ENCODE measurements at regions not wholly inside any gene's neighbourhood (a gene's known extent, or its start where the extent isn't known, plus 50 kb on each side); places are given as distances from the start of the nearest gene placed in this dataset.
"Not testable (repeated sequence)": the region's sequence is repeated elsewhere in the genome, so short reads cannot be mapped to it uniquely, and the experiment has no call there.

DNA sequence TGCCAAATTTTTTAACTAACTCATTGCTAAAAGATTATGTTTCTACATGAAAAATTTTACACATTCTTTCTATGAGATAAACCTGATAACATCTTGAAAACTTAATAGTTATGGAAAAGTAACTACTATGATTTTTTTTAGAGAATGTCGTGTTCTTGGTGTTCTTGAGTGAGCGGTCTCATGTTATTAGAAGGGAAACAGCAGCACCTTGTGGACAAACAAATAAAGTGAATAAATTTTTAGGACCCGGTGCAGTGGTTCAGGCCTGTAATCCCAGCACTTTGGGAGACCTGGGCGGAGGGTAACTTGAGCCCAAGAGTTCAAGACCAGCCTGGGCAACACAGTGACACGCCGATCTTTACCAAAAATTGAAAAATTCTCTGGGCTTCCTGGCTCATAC lies 166.0 kb downstream of the FOXD4L6 start:
- H3K4me3 Mint-ChIP-seq, ATAC-seq, H3K27ac Mint-ChIP-seq: not testable (repeated sequence)

DNA sequence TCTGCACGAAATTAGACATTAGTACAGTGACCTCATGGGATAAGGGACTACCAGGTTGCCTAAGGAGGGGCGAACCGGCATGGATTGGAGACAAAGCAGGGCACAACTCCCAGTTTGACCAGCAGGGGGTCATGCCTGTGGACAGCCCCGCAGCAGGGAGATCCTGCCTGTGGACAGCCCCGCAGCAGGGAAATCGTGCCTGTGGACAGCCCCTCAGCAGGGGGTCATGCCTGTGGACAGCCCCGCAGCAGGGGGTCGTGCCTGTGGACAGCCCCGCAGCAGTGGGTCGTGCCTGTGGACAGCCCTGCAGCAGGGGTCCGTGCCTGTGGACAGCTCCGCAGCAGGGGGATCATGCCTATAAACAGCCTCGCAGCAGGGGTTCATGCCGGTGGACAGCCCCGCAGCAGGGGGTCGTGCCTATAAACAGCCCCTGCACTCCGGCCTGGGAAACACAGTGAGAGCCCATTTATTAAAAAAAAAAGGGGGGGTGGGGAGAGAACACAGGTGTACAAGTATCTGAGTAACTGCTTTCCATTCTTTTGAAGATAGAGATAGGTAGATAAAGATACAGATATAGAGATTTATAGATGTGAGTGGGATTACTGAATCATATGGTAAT lies 176.5 kb downstream of the FOXD4L6 start:
- not testable (repeated sequence) for H2AFZ ChIP-seq; H3F3A ChIP-seq (replicated peaks; ENCODE audit: low read depth); H3K27ac Mint-ChIP-seq; H3K4me3 Mint-ChIP-seq; H3K9me2 ChIP-seq (ENCODE audit: insufficient read depth); H3K36me3 ChIP-seq (ENCODE audit: insufficient read depth); H3K4me1 Mint-ChIP-seq; ATAC-seq; H3K79me2 ChIP-seq (replicated peaks; ENCODE audit: insufficient read depth); H3K4me1 ChIP-seq (ENCODE audit: insufficient read depth); H3K27ac ChIP-seq (ENCODE audit: low read depth); H3K4me3 ChIP-seq; H3K4me2 ChIP-seq; H4K20me1 ChIP-seq (replicated peaks; ENCODE audit: insufficient read depth)
- DNase-seq (ENCODE audit: low spot score): peak; percentile 11
- H3K27me3 ChIP-seq (ENCODE audit: insufficient read depth): peaks cover 85% of the 10 kb centered on the region
- Mint-ChIP-seq H3K9me3 (peaks cover 56% of the 10 kb centered on the region), H3K36me3 (ENCODE audit: low read depth) (peaks cover 16% of the 10 kb centered on the region; the same call in 2 of the 3 replicates), H3K27me3 (ENCODE audit: insufficient read depth, low read depth, poor library complexity) (peaks cover 48% of the 10 kb centered on the region)
- TF ChIP-seq, protein P1, sequence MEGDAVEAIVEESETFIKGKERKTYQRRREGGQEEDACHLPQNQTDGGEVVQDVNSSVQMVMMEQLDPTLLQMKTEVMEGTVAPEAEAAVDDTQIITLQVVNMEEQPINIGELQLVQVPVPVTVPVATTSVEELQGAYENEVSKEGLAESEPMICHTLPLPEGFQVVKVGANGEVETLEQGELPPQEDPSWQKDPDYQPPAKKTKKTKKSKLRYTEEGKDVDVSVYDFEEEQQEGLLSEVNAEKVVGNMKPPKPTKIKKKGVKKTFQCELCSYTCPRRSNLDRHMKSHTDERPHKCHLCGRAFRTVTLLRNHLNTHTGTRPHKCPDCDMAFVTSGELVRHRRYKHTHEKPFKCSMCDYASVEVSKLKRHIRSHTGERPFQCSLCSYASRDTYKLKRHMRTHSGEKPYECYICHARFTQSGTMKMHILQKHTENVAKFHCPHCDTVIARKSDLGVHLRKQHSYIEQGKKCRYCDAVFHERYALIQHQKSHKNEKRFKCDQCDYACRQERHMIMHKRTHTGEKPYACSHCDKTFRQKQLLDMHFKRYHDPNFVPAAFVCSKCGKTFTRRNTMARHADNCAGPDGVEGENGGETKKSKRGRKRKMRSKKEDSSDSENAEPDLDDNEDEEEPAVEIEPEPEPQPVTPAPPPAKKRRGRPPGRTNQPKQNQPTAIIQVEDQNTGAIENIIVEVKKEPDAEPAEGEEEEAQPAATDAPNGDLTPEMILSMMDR (conservative IDR thresholded peaks at IDR 0.05; ENCODE audit: low read depth in 2 of 2): peak in 1 of 2 experiments; percentile 39; a peak in 2 of 4 replicates

More for the DNA sequence above, 166.0 kb downstream of the FOXD4L6 start:
- not testable (repeated sequence) for H3K4me1 ChIP-seq (ENCODE audit: insufficient read depth); H3K36me3 Mint-ChIP-seq (ENCODE audit: low read depth); H3K36me3 ChIP-seq (ENCODE audit: insufficient read depth); H3K27ac ChIP-seq (ENCODE audit: low read depth); H2AFZ ChIP-seq; H3K79me2 ChIP-seq (replicated peaks; ENCODE audit: insufficient read depth); H3K4me2 ChIP-seq; DNase-seq (ENCODE audit: low spot score); H4K20me1 ChIP-seq (replicated peaks; ENCODE audit: insufficient read depth); H3K9me2 ChIP-seq (ENCODE audit: insufficient read depth); H3K4me1 Mint-ChIP-seq; H3F3A ChIP-seq (replicated peaks; ENCODE audit: low read depth); H3K4me3 ChIP-seq
- H3K27me3 Mint-ChIP-seq (ENCODE audit: insufficient read depth, low read depth, poor library complexity): peaks cover 22% of the 10 kb centered on the region
- TF ChIP-seq, protein P1 (conservative IDR thresholded peaks at IDR 0.05; ENCODE audit: low read depth in 2 of 2): peak in 1 of 2 experiments; percentile 32; a peak in 3 of 4 replicates
- peaks cover 11% of the 10 kb centered on the region; the same call in 2 of the 3 replicates for H3K9me3 Mint-ChIP-seq
- peaks cover 84% of the 10 kb centered on the region for H3K27me3 ChIP-seq (ENCODE audit: insufficient read depth)

DNA sequence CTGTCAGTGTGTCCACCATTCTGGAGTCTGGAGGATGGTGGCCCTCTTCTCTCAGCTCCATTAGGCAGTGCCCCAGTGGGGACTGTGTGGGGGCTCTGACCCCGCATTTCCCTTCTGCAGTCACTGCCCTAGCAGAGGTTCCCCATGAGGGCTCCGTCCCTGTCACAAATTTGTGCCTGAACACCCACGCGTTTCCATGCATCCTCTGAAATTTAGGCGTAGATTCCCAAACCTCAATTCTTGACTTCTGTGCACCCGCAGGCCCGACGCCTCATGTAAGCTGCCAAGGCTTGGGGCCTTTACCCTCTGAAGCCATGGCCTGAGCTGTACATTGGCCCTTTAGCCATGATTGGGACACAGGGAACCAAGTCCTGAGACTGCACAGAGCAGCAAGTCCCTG lies 182.3 kb downstream of the FOXD4L6 start:
- H3K4me1 ChIP-seq (ENCODE audit: insufficient read depth); H3F3A ChIP-seq (replicated peaks; ENCODE audit: low read depth); ATAC-seq; H2AFZ ChIP-seq; DNase-seq (ENCODE audit: low spot score); H4K20me1 ChIP-seq (replicated peaks; ENCODE audit: insufficient read depth); H3K27ac ChIP-seq (ENCODE audit: low read depth); H3K9me2 ChIP-seq (ENCODE audit: insufficient read depth); H3K4me1 Mint-ChIP-seq; H3K4me3 Mint-ChIP-seq; H3K27ac Mint-ChIP-seq; H3K4me3 ChIP-seq; H3K79me2 ChIP-seq (replicated peaks; ENCODE audit: insufficient read depth); H3K36me3 ChIP-seq (ENCODE audit: insufficient read depth); H3K4me2 ChIP-seq: not testable (repeated sequence)
- H3K27me3 ChIP-seq (ENCODE audit: insufficient read depth): peaks cover 96% of the 10 kb centered on the region
- Mint-ChIP-seq H3K27me3 (ENCODE audit: insufficient read depth, low read depth, poor library complexity) (peaks cover 47% of the 10 kb centered on the region), H3K36me3 (ENCODE audit: low read depth) (peaks cover 11% of the 10 kb centered on the region; the same call in 2 of the 3 replicates), H3K9me3 (peaks cover 56% of the 10 kb centered on the region)

DNA sequence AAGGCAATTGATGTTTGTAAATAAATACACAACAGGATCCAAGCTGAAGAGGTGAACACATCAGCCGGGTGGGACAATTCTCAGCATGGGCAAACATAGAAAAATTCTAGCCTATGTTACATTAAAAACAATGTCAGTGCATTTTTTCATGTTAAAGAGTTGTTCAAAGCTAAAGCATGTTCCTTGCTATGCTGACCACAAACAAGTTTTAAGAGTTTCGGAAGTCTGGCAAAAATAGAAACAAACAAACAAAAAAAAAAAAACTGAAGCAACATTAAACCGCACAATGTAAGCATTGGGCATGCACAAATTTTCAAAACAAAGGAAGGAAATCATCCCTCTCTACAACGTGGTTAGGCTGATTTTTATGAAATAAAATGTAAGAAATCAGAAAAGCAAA lies 185.8 kb downstream of the FOXD4L6 start:
- H3K27ac Mint-ChIP-seq; H2AFZ ChIP-seq; H3K4me3 ChIP-seq; H3K36me3 Mint-ChIP-seq (ENCODE audit: low read depth); H3K4me1 Mint-ChIP-seq; H3K4me2 ChIP-seq; H3K4me1 ChIP-seq (ENCODE audit: insufficient read depth); H3K4me3 Mint-ChIP-seq; H3K79me2 ChIP-seq (replicated peaks; ENCODE audit: insufficient read depth); DNase-seq (ENCODE audit: low spot score); ATAC-seq; H3K27ac ChIP-seq (ENCODE audit: low read depth); H3K9me2 ChIP-seq (ENCODE audit: insufficient read depth); H4K20me1 ChIP-seq (replicated peaks; ENCODE audit: insufficient read depth); H3F3A ChIP-seq (replicated peaks; ENCODE audit: low read depth); H3K36me3 ChIP-seq (ENCODE audit: insufficient read depth): not testable (repeated sequence)
- Mint-ChIP-seq H3K27me3 (ENCODE audit: insufficient read depth, low read depth, poor library complexity) (peaks cover 47% of the 10 kb centered on the region), H3K9me3 (peaks cover 57% of the 10 kb centered on the region)
- H3K27me3 ChIP-seq (ENCODE audit: insufficient read depth): peaks cover 96% of the 10 kb centered on the region

DNA sequence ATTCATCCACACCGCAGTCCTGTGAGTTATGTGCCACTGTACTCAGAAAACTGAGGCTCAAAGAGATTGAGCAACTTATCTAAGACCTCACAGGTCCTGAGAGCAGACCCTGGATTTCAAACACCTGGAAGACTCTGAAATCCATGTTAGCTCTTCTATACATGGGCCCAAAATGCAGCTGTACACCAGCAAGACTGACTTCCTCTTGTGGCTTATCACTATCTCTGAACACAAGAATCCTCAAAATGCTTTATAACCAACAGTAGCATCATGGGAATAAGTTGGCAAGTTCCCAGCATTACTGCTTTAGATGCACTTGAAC lies 188.6 kb downstream of the FOXD4L6 start:
- not testable (repeated sequence) for H3K9me2 ChIP-seq (ENCODE audit: insufficient read depth); H3K36me3 ChIP-seq (ENCODE audit: insufficient read depth); ATAC-seq; H3F3A ChIP-seq (replicated peaks; ENCODE audit: low read depth); H3K4me3 ChIP-seq; DNase-seq (ENCODE audit: low spot score); H3K4me2 ChIP-seq; H3K4me1 ChIP-seq (ENCODE audit: insufficient read depth); H2AFZ ChIP-seq; H3K4me3 Mint-ChIP-seq; H3K79me2 ChIP-seq (replicated peaks; ENCODE audit: insufficient read depth); H3K27ac ChIP-seq (ENCODE audit: low read depth); H3K36me3 Mint-ChIP-seq (ENCODE audit: low read depth); H3K27ac Mint-ChIP-seq; H3K4me1 Mint-ChIP-seq; H4K20me1 ChIP-seq (replicated peaks; ENCODE audit: insufficient read depth)
- H3K9me3 Mint-ChIP-seq: peaks cover 44% of the 10 kb centered on the region
- peaks cover 40% of the 10 kb centered on the region for H3K27me3 Mint-ChIP-seq (ENCODE audit: insufficient read depth, low read depth, poor library complexity)
- H3K27me3 ChIP-seq (ENCODE audit: insufficient read depth): peaks cover 96% of the 10 kb centered on the region
